ENCODE measurements at regions not wholly inside any gene's neighbourhood (a gene's known extent, or its start where the extent isn't known, plus 50 kb on each side); places are given as distances from the start of the nearest gene placed in this dataset.
"Not testable (repeated sequence)": the region's sequence is repeated elsewhere in the genome, so short reads cannot be mapped to it uniquely, and the experiment has no call there.

GRCh38 chr4:114115526-114115925 is 136.1 kb upstream of the ARSJ start:
- Histone ChIP-seq H3K4me1 (no peaks in the 10 kb centered on the region), H3K9me3 (replicated peaks in 1 of 11) (no peaks in the 10 kb centered on the region), H3K4me2 (no peak overlapping the region), H3K9ac (no peak overlapping the region), H3K27ac (no peak overlapping the region), H3K36me3 (no peaks in the 10 kb centered on the region), H4K20me1 (no peaks in the 10 kb centered on the region), H3K27me3 (no peaks in the 10 kb centered on the region), H3K4me3 (no peak overlapping the region)
- no peak for TF ChIP-seq Cebpa-rat (IDR thresholded peaks at IDR 0.05)

DNA sequence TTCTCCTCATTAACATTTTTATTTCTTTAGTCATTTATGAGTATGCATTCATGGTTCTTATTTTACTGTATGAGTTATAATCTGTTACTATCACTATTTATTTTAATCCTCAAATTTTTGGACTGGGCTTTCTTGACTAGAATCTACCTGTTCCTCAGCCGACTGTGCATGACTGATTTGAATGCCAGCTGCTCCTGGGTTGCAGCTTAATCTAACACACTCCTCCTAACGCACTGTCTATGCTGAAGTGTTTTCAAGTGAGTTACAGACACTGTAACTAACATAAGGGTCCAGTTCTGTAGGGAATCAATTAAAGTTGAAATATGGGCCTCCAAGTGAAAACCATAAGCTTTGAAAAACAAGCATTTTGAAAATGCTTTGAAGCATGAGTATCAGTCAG is 137.4 kb upstream of the ARSJ start:
- H3K36me3 ChIP-seq = no peaks in the 10 kb centered on the region
- no peak overlapping the region for H3K27ac ChIP-seq
- no peak overlapping the region for H3K9ac ChIP-seq
- TF ChIP-seq Cebpa-rat (IDR thresholded peaks at IDR 0.05) = no peak
- no peaks in the 10 kb centered on the region for H3K4me1 ChIP-seq
- no peak overlapping the region for H3K4me2 ChIP-seq
- H4K20me1 ChIP-seq = no peaks in the 10 kb centered on the region
- H3K4me3 ChIP-seq = no peak overlapping the region
- H3K9me3 ChIP-seq (replicated peaks in 1 of 11) = no peaks in the 10 kb centered on the region
- no peaks in the 10 kb centered on the region for H3K27me3 ChIP-seq

GRCh38 chr4:114121221-114121620 is 141.8 kb upstream of the ARSJ start:
- Histone ChIP-seq H3K36me3 (no peaks in the 10 kb centered on the region), H3K4me3 (no peak overlapping the region), H3K9ac (no peak overlapping the region), H3K9me3 (replicated peaks in 1 of 11) (peaks cover 8 to 28% (median 16%) of the 10 kb centered on the region in 11 experiments; a peak in 18 of 22 replicates), H3K4me1 (no peaks in the 10 kb centered on the region), H4K20me1 (no peaks in the 10 kb centered on the region), H3K27me3 (no peaks in the 10 kb centered on the region), H3K4me2 (no peak overlapping the region), H3K27ac (no peak overlapping the region)
- TF ChIP-seq Cebpa-rat (IDR thresholded peaks at IDR 0.05) = no peak

GRCh38 chr4:114132199-114132598 is 152.8 kb upstream of the ARSJ start:
- Histone ChIP-seq H3K4me2 (no peak overlapping the region), H3K4me3 (no peak overlapping the region), H3K4me1 (no peaks in the 10 kb centered on the region), H4K20me1 (no peaks in the 10 kb centered on the region), H3K9ac (no peak overlapping the region), H3K36me3 (no peaks in the 10 kb centered on the region), H3K27ac (no peak overlapping the region), H3K27me3 (no peaks in the 10 kb centered on the region), H3K9me3 (replicated peaks in 1 of 11) (no peaks in the 10 kb centered on the region)
- no peak for TF ChIP-seq Cebpa-rat (IDR thresholded peaks at IDR 0.05)

- Histone ChIP-seq H4K20me1 (no peaks in the 10 kb centered on the region), H3K9me3 (replicated peaks in 1 of 11) (no peaks in the 10 kb centered on the region), H3K27me3 (no peaks in the 10 kb centered on the region), H3K36me3 (no peaks in the 10 kb centered on the region), H3K4me2 (no peak overlapping the region), H3K4me1 (no peaks in the 10 kb centered on the region), H3K27ac (no peak overlapping the region), H3K9ac (no peak overlapping the region), H3K4me3 (no peak overlapping the region)
- no peak for TF ChIP-seq Cebpa-rat (IDR thresholded peaks at IDR 0.05)
Measured at GRCh38 chr4:114132830-114133229, 153.4 kb upstream of the ARSJ start.

GRCh38 chr4:114136069-114136468 is 156.6 kb upstream of the ARSJ start:
- Histone ChIP-seq H3K4me1 (no peaks in the 10 kb centered on the region), H3K9me3 (replicated peaks in 1 of 11) (no peaks in the 10 kb centered on the region), H3K4me3 (no peak overlapping the region), H3K4me2 (no peak overlapping the region), H3K9ac (no peak overlapping the region), H3K27me3 (no peaks in the 10 kb centered on the region), H4K20me1 (no peaks in the 10 kb centered on the region), H3K27ac (no peak overlapping the region), H3K36me3 (no peaks in the 10 kb centered on the region)
- no peak for TF ChIP-seq Cebpa-rat (IDR thresholded peaks at IDR 0.05)

- Histone ChIP-seq H3K27ac (no peak overlapping the region), H3K9me3 (replicated peaks in 1 of 11) (no peaks in the 10 kb centered on the region)
Measured at GRCh38 chr4:114137984-114138383, 158.5 kb upstream of the ARSJ start.

GRCh38 chr4:114146947-114147618 is 167.6 kb upstream of the ARSJ start:
- no peak overlapping the region for H3K27ac ChIP-seq
- H3K4me1 ChIP-seq = no peaks in the 10 kb centered on the region
- no peaks in the 10 kb centered on the region for H3K36me3 ChIP-seq
- no peak for TF ChIP-seq Cebpa-rat (IDR thresholded peaks at IDR 0.05)
- no peak overlapping the region for H3K9ac ChIP-seq
- H3K9me3 ChIP-seq (replicated peaks in 1 of 11) = peaks cover 8 to 19% (median 10%) of the 10 kb centered on the region in 11 experiments; a peak in 21 of 22 replicates
- H3K27me3 ChIP-seq = no peaks in the 10 kb centered on the region
- no peak overlapping the region for H3K4me3 ChIP-seq
- no peaks in the 10 kb centered on the region for H4K20me1 ChIP-seq
- no peak overlapping the region for H3K4me2 ChIP-seq

More at GRCh38 chr4:114137984-114138383, 158.5 kb upstream of the ARSJ start:
- Histone ChIP-seq H3K4me3 (no peak overlapping the region), H3K4me2 (no peak overlapping the region), H3K36me3 (no peaks in the 10 kb centered on the region), H3K4me1 (no peaks in the 10 kb centered on the region), H3K9ac (no peak overlapping the region), H4K20me1 (no peaks in the 10 kb centered on the region), H3K27me3 (no peaks in the 10 kb centered on the region)
- TF ChIP-seq Cebpa-rat (IDR thresholded peaks at IDR 0.05) = no peak

GRCh38 chr4:114147619-114148208 is 168.3 kb upstream of the ARSJ start:
- H3K4me1 ChIP-seq, H3K4me2 ChIP-seq, H3K4me3 ChIP-seq, H4K20me1 ChIP-seq, H3K27me3 ChIP-seq, H3K36me3 ChIP-seq, H3K9ac ChIP-seq, H3K27ac ChIP-seq: not testable (repeated sequence)
- peaks cover 8 to 19% (median 10%) of the 10 kb centered on the region in 11 experiments; a peak in 21 of 22 replicates for H3K9me3 ChIP-seq (replicated peaks in 1 of 11)

DNA sequence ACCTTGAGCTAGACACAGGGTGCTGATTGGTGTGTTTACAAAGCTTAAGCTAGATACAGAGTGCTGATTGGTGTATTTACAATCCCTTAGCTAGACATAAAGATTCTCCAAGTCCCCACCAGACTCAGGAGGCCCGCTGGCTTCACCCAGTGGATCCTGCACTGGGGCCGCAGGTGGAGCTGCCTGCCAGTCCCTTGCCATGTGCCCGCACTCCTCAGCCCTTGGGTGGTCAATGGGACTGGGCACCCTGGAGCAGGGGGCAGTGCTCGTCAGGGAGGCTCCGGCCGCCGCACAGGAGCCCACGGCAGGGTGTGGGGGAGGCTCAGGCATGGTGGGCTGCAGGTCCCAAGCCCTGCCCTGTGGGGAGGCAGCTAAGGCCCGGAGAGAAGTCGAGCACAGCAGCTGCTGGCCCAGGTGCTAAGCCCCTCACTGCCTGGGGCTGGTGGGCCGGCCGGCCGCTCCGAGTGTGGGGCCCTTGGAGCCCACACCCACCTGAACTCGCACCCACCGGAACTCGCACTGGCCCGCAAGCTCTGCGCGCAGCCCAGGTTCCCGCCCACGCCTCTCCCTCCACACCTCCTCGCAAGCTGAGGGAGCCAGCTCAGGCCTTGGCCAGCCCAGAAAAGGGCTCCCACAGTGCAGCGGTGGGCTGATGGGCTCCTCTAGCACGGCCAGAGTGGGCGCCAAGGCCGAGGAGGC is 169.1 kb upstream of the ARSJ start:
- H3K9ac ChIP-seq, H3K4me2 ChIP-seq, H4K20me1 ChIP-seq, H3K27ac ChIP-seq, H3K36me3 ChIP-seq, H3K27me3 ChIP-seq, H3K4me1 ChIP-seq, H3K4me3 ChIP-seq: not testable (repeated sequence)
- peaks cover 8 to 19% (median 10%) of the 10 kb centered on the region in 11 experiments; a peak in 21 of 22 replicates for H3K9me3 ChIP-seq (replicated peaks in 1 of 11)

All from BLaER1 treated with 17β-estradiol and CSF1 and Interleukin-3, amounts not matched to agents 10 nM and 100 nM (cell line).